ENCODE measurements at regions not wholly inside any gene's neighbourhood (a gene's known extent, or its start where the extent isn't known, plus 50 kb on each side); places are given as distances from the start of the nearest gene placed in this dataset.

DNA sequence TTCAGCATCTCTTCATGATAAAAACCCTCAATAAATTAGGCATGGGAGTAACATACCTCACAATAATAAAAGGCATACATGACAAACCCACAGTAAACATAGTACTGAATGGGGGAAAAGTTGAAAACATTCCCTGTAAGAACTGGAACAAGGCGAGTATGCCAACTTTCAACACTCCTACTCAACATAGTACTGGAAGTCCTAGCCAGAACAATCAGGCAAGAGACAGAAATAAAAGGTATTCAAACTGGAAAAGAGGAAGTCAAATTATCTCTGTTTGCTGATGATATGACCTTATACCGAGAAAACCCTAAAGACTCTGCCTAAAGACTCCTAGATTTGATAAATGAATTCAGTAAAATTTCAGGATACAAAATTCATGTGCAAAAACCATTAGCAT, 167.6 kb downstream of the TMEM38B start:
- no peak for DNase-seq (ENCODE audit: low spot score)

DNA sequence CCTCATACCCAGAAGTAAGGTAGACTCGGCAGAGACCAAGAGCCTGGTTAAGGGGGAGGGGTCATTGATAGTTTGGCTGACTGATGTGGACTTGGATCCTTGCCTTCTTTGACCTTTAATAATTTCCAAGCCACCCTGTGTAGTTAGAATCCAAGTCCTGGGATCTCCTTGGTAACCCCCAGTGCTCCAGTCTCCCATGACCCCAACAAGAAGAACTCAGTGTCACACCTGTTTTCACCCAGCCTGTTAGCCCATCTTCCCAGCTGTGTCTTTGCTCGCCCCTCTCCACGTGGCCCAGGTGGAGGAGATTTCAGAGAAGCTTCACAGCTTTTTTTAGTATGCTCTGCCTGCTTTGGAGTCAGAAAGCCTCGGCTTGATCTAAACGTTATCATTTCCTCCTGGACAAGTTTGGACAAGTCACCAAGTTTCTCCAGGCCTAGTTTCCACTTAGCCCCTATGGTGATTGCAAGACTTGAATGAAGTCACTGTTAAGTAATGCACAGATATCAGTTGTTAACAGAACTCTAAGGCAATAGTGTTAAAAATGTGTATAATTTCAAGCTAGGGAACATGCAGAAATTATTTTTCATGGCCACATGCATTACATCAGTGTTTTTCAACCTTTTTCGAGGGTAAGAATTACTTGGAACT, 170.0 kb downstream of the TMEM38B start:
- no peak for DNase-seq (ENCODE audit: low spot score)

DNA sequence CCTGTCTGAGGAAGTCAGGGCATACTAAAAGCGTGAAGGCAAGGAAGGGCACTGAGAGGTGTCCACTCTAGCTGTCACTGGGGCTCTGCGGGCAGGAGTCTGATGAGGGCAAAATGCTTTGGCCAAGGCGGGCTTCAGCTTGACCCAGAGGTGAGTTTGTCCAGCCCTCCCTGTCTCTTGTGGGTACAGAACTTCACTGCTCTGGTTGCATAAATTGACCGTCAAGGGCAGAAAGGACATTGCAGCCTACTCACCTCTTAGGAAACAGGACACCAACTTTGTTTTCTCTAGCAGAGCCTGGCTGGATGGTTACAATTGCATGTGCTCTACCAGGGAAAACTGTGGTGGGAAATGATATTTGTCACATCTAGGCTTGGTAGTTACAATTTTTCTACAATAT, 170.9 kb downstream of the TMEM38B start:
- no peak for DNase-seq (ENCODE audit: low spot score)

DNA sequence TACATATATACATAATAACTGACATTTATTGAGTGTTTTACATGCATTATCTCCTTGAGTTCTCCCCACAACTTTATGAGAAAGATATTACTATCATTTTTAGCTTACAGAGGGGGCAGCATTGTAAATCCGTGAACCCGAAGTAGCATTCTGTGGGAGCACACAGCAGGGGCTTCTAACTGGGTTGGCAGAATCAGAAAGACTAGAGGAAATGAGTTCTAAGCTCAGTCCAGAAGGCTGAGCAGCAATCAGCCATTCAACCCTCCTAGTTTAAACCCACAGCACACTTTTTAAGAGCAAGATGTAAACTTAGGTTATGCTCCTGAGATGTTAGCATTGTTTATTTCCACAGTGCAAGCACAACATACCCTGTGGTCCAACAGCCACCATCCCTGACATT, 177.2 kb downstream of the TMEM38B start:
- DNase-seq (ENCODE audit: low spot score) = no peak

DNA sequence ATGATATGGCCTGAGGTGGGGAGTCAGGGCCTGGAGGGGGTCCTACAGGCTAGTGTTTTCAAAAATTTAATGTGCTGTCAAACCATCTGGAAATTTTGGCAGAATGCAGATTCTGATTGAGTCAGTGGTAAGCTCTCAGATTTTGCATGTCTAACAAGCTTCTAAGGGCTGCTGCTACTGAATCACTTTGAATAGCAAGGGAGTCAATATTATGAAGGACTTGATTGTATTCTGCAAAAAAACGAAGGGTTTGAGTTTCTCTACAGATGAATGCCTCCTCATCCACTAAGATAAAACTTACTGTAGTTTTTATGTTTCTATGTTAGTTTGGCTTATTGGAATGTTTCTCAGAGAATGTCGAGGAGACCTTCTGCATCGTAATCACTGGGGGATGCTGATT, 179.5 kb downstream of the TMEM38B start:
- DNase-seq (ENCODE audit: low spot score) = no peak

DNA sequence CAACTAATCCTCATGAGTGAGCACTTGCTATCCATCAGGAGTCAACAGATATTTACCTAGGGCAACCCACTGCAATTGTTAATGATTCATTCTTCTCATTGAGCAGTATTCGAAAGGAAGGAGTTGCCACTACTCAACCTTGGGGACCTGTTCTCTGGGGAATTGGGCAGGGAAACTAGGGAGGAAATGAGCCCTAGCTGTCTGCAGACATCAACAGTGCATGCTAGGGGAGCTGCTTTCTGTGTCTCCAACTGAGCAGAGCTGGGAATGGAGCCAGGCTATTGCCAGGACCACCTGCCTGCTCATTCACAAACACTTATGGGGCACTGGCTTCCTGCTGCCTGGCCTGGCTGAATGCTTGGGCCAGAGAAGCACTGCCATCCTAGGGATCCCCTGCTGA, 183.4 kb downstream of the TMEM38B start:
- no peak for DNase-seq (ENCODE audit: low spot score)

DNA sequence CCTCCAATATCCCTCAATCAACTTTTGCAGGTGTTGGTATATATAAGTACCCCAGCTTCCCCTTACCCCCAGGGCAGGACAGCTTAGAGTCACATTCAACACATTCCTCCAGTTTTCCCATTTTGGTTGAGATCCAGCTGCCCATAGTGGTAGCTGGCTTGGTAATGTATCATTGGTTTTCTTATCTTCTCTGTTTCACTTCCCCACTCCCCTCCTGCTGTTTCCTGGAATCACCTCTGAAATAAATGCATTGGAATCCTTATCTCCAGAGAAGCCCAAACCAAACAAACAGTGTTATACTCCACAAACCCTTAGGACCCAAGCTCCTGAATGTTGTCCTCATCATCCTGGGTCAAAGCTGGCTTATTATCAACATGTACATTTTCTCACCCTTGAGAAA, 184.8 kb downstream of the TMEM38B start:
- DNase-seq (ENCODE audit: low spot score) = no peak

DNA sequence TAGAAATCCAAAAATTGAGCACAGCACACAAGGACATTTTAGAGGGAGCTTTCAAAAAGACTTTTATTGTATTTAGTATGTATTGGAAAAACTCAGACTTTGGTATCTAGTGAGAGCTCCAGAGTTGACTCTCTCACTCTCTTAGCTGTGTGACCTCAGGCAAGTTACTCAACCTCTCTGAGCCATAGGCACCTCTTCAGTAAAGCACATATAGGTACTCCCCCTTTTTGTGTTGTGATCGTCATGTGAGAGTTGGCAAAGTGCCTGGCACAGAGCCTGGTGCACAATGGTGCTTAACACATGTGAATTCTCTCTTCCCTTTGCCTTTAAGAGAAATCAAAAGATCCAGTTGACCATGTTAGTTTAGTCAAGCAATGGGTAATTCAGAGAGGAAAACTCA, 186.2 kb downstream of the TMEM38B start:
- no peak for DNase-seq (ENCODE audit: low spot score)

DNA sequence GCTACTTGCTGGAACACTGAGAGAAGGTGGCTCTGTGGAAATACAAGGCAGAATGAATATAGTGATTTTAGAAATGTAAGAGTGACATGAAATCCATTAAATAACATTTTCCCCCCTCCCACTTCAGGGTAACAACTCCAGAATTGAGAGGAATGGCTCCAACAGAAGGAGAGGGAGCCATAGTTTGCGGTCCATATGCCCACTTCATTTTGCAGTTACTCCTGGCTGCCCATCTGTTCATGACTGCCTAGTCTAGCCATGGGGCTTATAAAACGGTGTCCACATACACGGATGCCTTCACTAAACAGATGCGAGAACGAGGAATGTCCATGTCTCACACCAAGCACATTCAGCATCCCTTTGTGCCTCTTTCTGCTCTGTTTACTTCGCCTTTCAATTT, 186.7 kb downstream of the TMEM38B start:
- no peak for DNase-seq (ENCODE audit: low spot score)

DNA sequence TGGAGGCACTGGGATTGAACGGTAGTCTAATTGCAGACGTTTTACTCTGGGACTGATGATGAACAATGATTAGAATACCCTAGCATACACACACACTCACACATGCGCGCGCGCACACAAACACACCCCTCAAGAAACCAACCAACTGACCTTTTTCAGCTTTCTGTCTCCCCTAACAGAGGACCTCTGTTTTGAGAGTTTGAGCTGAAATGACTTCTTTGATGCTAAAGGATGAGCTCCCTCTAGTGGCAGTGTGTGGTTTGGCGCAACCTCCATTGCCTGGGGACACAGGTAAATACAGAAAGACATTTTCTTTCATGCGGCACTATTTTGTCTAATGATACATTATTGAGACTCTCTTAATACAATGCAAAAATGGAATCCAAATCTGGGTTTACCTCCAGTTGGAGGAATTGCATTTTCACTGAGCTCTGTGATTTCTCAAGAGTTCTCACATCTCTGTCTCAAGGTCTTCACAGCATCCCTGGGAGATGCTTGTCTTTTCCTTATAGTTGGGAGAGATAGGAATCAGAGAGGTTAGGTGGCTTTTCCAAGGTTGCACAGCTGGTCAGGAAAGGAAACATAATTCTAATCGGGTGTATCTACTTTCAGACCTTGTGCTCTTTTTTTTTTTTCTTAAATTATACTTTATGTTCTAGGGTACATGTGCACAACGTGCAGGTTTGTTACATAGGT, 187.5 kb downstream of the TMEM38B start:
- DNase-seq (ENCODE audit: low spot score) = peak; percentile 65

DNA sequence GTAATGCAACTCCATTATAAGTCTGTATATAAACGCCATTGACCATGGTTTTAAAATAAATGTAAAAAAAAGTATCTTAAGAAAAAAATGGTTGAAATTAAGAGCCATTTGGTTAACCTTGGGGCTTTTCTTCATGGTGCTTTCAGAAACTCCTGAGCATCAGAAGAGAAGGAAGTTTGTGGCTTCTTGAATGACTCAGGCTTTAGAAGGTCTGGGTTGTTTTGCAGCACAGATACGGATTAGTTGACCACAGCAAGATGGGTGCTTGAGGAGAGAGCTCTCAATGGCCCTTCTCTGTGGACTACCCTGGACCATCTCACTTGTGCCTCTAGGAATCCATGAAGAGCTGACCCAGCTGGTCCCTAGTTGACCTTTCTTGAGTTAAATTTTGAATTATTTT, 189.5 kb downstream of the TMEM38B start:
- DNase-seq (ENCODE audit: low spot score) = no peak

DNA sequence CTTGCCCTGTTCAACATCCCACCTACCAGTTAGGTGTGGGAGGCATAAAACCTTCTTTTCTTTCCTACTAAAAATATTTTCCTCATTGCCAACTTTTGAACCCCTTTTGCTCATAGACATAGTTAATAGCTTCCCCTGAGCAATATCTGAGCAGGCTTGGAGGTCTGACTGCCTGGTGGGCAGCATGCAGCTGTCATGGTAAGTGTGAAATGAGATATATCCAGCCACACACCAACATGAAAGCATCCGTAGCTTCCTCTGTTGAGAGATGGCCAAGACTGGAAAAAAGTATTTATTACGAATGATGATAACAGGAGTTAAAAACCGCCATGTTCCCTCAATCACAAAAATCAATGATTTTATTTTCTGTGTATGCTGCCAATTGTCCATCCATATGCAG, 190.1 kb downstream of the TMEM38B start:
- no peak for DNase-seq (ENCODE audit: low spot score)

DNA sequence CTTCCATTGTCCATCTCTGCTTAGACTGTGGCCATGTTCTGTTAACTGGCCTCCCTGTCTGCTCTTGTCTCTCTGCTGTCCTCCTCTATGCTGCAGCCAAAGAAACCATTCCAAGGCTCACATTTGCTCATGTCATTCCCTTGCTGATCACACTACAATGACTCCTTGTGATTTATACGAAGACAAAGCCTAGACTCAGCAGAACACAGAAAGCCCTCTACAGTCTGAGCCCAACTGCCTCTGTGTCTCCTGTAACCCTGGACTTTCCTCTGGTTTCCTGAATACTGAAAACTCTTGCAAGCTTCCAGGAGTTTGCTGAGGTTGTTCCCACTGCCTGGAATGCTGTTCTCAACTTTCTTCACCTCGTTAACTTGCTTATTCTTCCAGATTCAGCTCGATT, 191.8 kb downstream of the TMEM38B start:
- no peak for DNase-seq (ENCODE audit: low spot score)

DNA sequence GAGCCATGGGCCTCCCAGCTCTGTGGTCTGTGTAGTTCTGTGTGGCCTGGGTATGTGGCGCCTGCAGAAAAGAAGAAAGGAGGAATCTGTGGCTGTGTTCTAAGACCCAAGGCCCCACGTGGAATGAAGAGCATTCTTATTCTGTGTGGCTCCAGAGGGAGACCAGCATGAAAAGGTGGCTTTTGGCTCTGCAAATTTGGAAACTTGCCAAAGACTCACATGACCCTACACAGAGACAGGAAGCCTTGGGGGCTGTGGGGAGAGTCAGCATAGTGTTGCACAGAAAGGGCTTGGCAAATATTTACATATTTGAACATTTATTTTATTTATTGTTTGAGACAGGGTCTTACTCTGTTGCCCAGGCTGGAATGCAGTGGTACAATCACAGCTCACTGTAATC, 193.3 kb downstream of the TMEM38B start:
- no peak for DNase-seq (ENCODE audit: low spot score)

DNA sequence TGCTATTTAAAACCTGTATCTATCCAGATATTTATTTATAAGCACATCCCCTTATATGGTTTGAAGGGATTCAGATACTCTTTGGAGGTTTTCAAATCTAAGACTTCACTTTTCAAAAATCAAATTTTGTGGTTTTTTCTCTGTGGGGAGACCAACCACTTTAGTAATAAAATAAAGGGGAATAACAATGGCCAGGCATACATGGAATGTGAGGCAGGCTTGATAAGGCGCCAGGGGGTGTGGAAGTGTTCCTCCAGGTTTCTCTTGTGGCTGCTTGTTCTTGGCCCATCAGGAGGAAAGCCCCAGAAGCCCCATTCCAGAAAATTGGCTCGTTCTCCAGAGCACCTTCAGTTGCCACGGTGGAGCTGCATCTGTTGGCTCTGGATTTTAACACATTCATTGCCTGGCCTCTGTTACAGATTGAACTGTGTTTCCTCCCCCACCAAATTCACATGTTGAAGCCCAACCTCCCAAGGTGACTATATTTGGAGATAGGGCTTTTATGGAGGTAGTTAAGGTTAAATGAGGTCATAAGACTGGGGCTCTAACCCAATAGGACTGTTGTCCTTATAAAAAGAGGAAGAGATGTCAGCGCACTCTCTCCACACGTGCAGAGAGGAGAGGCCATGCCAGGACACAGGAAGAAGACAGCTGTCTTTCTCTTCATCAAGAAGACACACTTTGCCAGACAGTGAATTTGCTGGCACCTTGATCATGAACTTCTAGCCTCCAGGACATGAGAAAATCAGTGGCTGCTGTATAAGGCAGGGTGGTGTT, 195.9 kb downstream of the TMEM38B start:
- no peak for DNase-seq (ENCODE audit: low spot score)

DNA sequence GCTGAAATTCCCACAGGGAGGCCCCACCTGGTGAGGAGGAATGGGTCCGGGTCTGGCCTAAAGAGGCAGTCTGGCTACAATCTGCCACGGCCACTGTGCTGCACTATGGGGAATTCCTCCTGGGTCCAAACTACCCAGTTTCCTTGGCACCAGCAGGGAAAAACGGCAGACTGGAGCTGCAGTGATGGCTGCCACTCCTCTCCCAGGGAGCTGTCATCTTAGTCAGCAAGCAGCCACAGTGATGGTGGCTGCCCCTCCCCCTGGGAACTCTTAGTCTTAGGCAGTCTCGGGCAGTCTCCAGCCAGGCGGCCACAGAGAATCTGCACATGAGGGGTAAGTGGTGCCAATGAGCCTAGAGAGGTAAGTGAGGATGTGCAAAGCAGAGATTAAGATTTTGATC, 205.8 kb downstream of the TMEM38B start:
- DNase-seq (ENCODE audit: low spot score) = no peak

DNA sequence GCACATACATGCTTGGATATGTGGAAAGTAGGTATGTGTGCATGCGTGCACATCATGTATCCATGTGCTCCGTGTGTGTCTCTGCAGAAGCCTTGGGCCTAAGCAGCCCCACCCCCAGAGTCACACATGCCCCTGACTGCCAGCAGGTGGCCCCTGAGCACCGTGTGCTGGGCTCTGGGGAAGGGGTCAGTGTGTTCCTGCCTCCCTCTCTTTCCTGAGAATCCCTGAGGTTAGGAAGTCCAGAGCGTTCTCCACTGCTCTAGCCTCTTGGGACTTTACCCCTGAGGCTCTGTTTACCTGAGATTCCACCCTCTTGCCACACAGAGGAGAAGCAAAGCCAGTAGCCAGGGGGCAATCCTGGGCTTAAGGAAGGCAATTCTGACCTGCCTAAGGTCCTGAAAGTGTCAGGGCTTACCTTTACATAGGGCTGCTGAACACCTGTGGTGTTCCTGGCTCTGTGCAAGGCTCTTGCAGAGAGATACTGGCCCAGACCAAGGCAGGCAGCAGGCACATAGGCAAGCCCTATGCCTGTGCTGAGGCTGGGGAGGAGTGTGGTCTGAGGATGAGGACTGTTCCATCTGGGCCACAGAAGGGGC, 207.3 kb downstream of the TMEM38B start:
- DNase-seq (ENCODE audit: low spot score) = no peak

DNA sequence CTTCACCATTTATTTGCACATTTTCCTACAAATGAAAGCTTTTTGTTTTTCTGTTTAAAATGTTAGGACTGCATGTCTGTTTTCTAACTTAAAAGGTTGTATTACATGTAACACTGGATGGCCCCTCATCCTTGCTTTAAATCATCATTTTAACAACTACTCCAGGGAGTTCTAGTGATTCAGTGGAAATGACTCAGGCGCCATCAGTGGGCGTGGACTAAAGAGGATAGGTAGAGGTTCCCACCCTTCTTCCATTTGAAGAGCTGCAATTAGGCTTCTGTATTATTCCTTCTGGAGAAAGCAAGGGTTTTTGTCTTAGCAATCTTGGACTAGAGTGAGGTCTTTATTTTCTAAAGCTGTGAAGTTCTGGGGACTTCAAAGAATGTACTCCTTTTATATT, 213.7 kb downstream of the TMEM38B start:
- DNase-seq (ENCODE audit: low spot score) = no peak

DNA sequence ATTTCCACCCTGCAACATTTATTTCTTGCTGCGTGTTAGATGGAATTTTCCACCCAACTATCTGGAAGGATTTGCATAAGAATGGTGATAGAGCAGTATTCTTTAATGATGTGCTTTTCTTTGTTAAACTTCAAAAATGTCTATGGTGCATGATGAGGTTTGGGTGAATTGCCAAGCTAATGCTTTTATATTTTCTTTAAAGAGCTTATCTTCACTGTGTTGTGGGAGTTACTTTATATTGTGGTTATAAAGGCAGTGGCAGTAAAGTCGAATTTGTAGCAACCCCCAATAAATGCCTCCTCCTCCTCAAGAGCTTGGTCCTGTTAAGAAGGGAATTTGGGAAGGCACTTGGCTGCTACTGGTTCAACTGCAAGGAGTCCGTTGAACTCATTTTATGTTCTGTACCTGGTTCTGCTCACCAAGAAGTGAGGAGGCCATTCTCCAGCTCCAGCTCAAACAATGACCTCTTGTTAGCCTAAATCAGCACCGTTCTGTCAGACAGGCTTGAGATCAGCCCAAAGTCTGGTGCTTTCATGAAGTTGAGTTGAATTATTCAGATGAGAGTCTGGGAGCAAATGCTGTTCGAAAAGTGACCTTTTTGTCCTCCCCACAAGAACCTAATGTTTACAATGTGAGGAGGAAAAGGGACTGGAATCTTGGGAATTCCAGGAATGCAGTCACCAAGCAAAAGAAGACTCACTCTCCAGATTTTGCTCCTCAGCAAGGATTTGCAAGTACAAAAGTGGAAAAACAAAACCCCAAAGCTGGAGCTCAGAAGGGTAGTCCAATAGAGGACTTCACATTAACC, 217.0 kb downstream of the TMEM38B start:
- no peak for DNase-seq (ENCODE audit: low spot score)

DNA sequence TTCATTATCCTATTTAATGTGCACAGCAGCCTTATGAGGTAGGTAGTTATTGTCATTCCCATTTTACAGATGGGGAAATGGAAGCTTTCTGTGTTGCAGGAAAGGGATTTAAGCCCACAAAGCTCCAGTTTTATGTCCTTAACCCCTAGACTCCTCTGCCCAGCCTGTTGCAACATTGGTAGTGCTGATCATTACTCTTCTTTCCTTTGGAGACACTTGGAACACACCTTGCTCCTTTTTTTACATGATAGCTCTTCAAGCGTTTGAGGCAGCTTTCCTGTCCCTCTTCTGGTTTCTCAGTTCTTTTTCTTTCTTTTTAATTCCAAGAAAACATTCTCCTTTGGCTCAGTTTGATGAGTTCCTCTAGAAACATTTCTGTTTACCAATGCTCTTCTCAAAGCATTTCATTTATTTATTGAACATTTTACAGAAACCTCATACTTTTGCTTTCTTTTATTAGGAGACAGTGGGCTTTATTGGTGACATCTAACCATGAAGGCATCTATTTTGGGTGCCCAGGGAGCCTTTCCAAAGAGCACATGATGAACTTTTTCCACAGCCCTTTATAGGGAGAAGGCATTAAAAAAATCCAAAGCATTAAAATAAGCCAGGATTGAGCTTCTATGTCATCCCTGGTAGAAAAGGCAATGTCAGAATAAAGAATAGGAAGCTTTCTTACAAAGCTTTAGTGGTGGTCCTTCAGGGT, 218.0 kb downstream of the TMEM38B start:
- no peak for DNase-seq (ENCODE audit: low spot score)

DNA sequence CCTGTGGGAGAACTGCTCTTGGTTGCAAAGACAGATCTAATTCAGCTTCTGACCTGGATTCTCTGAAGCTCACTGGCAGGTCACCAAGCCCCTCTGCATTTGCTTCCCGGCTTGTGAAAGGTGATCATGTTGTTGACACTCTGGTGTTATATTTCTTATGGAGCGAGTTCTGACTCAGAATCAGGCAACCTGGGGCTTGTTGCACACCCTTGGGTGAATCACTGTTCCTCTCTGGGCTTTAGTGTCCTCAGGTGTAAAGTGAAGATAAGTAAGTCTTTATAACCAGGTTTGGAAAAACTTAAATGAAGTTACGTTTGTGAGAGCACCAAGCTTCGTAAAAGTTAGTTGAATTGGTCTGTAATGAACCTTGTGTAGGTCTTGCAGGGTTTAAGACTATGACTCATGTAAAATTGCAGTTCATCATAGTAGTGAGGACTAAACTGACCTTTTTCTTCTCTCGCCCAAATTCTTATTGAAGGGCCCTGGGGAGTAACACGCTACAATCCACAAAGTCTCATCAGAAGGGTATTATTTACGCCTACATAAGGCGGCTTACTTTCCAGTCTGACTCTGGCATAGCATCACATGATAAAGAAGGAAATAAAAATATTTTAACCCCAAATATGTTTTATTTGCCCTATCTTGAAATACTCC, 218.6 kb downstream of the TMEM38B start:
- no peak for DNase-seq (ENCODE audit: low spot score)
